Mesendoderm (in vitro differentiated cells): ENCODE measurements at regions not wholly inside any gene's neighbourhood (a gene's known extent, or its start where the extent isn't known, plus 50 kb on each side); places are given as distances from the start of the nearest gene placed in this dataset.

Experiments
- DNase-seq: peaks from one replicate; pipeline ENCODE4 v3.0.0; 2013
- H2AK5ac ChIP-seq: 2 replicates; pipeline ENCODE4 v1.6.1; 2013; ENCODE audit warnings: low read length, inconsistent platforms
- H2BK120ac ChIP-seq: 2 replicates; pipeline ENCODE4 v1.6.1; 2013; ENCODE audit warnings: low read depth, mild to moderate bottlenecking, low read length, moderate library complexity, mixed read lengths
- H2BK15ac ChIP-seq: replicated peaks from 2 replicates; pipeline ENCODE4 v1.6.1; 2013; ENCODE audit warnings: low read depth, mild to moderate bottlenecking, moderate library complexity
- H2BK5ac ChIP-seq: 2 replicates; pipeline ENCODE4 v1.6.1; 2013; ENCODE audit warnings: low read length, inconsistent platforms
- H3K18ac ChIP-seq: 2 replicates; pipeline ENCODE4 v1.6.1; 2013; ENCODE audit warnings: mild to moderate bottlenecking, low read length, mixed read lengths
- H3K23ac ChIP-seq: one replicate; pipeline ENCODE4 v1.6.1; 2013; ENCODE audit warnings: low read length
- H3K27ac ChIP-seq: 2 replicates; pipeline ENCODE4 v1.5.1; 2013; ENCODE audit warnings: low read depth, mild to moderate bottlenecking, inconsistent platforms, low read length, moderate library complexity
- H3K27me3 ChIP-seq: 2 replicates; pipeline ENCODE4 v1.6.1; 2013; ENCODE audit warnings: low read length, control low read depth, mild to moderate bottlenecking, inconsistent platforms; ENCODE audit not compliant: insufficient read depth, poor library complexity
- H3K36me3 ChIP-seq: 2 replicates; pipeline ENCODE4 v1.6.1; 2013; ENCODE audit warnings: low read length, inconsistent platforms; ENCODE audit not compliant: control insufficient read depth, insufficient read depth
- H3K4ac ChIP-seq: one replicate; pipeline ENCODE4 v1.6.1; 2013; ENCODE audit warnings: low read depth, mild to moderate bottlenecking, low read length, moderate library complexity
- H3K4me1 ChIP-seq: 2 replicates; pipeline ENCODE4 v1.6.1; 2013; ENCODE audit warnings: low read depth, low read length, inconsistent platforms; ENCODE audit not compliant: control insufficient read depth
- H3K4me2 ChIP-seq: 2 replicates; pipeline ENCODE4 v1.6.1; 2013; ENCODE audit warnings: low read length
- H3K4me3 ChIP-seq: 2 replicates; pipeline ENCODE4 v1.5.1; 2013; ENCODE audit warnings: mild to moderate bottlenecking, low read length
- H3K56ac ChIP-seq: one replicate; pipeline ENCODE4 v1.6.1; 2013; ENCODE audit warnings: low read length
- H3K79me1 ChIP-seq: 2 replicates; pipeline ENCODE4 v1.6.1; 2013; ENCODE audit warnings: low read length, inconsistent platforms
- H3K79me2 ChIP-seq: 2 replicates; pipeline ENCODE4 v1.6.1; 2013; ENCODE audit warnings: mild to moderate bottlenecking, low read length; ENCODE audit not compliant: control insufficient read depth, insufficient read depth
- H3K9ac ChIP-seq: 2 replicates; pipeline ENCODE4 v1.6.1; 2013; ENCODE audit warnings: low read length, inconsistent platforms
- H4K5ac ChIP-seq: one replicate; pipeline ENCODE4 v1.6.1; 2013; ENCODE audit warnings: low read length
- H4K8ac ChIP-seq: one replicate; pipeline ENCODE4 v1.6.1; 2013; ENCODE audit warnings: low read depth, mild to moderate bottlenecking, control low read depth, low read length, moderate library complexity
- WGBS: extraction: QIAGEN DNeasy Blood & Tissue Kit; methylation state at CpG from one replicate; pipeline ENCODE4 v1.1.7; 2013; ENCODE audit warnings: low lambda C conversion rate, missing lambda C conversion rate; ENCODE audit not compliant: insufficient coverage; ENCODE audit errors: extremely low coverage; 5-methylcytosine and 5-hydroxymethylcytosine counted together

GRCh38 chr15:68501259-68501591, 69.3 kb upstream of the ITGA11 start:
- H3K4me2 ChIP-seq: no peak overlapping the region
- no peaks in the 10 kb centered on the region for H3K79me1 ChIP-seq
- H4K8ac ChIP-seq: no peak overlapping the region
- H4K5ac ChIP-seq: no peak overlapping the region
- no peaks in the 10 kb centered on the region for H3K36me3 ChIP-seq
- no peak overlapping the region for H3K56ac ChIP-seq
- no peak overlapping the region for H3K18ac ChIP-seq
- H3K4me1 ChIP-seq: peaks cover 2% of the 10 kb centered on the region
- no peak overlapping the region for H2BK120ac ChIP-seq
- no peak overlapping the region for H3K9ac ChIP-seq
- H3K23ac ChIP-seq: no peak overlapping the region
- DNase-seq: no peak
- no peak overlapping the region for H2BK5ac ChIP-seq
- H2BK15ac ChIP-seq: no peak overlapping the region
- H3K4me3 ChIP-seq: no peak overlapping the region
- no CpG with 5 or more reads among the region's 4 CpGs for WGBS
- H3K27ac ChIP-seq: no peak overlapping the region
- H3K27me3 ChIP-seq: no peaks in the 10 kb centered on the region
- H2AK5ac ChIP-seq: no peak overlapping the region
- no peak overlapping the region for H3K4ac ChIP-seq
- no peaks in the 10 kb centered on the region for H3K79me2 ChIP-seq

DNA sequence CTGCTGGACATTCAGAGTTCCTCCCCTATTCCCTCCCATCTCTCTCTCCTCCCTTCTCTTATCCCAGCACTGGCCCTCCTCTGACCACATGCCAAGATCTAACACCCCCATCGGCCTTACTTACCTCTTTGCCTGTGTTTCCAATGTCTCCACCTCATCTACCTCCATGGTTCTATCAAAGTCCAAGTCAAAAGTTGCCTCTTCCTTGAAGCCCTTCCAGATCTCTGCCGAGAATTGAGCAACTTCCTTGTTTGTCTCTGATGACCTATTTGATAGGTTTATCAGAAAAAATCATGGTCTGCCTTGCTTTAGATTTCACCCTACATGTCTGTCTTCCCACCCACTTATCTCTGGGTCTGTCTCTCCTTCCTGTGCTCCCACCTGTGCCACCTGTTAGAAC, 69.7 kb upstream of the ITGA11 start:
- Histone ChIP-seq H2BK15ac (no peak overlapping the region), H2BK5ac (no peak overlapping the region), H2AK5ac (no peak overlapping the region), H4K5ac (no peak overlapping the region), H3K4me1 (peaks cover 2% of the 10 kb centered on the region), H3K18ac (no peak overlapping the region), H2BK120ac (no peak overlapping the region), H3K27ac (no peak overlapping the region), H3K79me2 (no peaks in the 10 kb centered on the region), H3K4ac (no peak overlapping the region), H3K56ac (no peak overlapping the region), H3K36me3 (no peaks in the 10 kb centered on the region), H3K9ac (no peak overlapping the region), H3K27me3 (no peaks in the 10 kb centered on the region), H4K8ac (no peak overlapping the region), H3K79me1 (no peaks in the 10 kb centered on the region), H3K23ac (no peak overlapping the region), H3K4me2 (no peak overlapping the region), H3K4me3 (no peak overlapping the region)
- DNase-seq: no peak
- WGBS: no CpG with 5 or more reads among the region's 2 CpGs

DNA sequence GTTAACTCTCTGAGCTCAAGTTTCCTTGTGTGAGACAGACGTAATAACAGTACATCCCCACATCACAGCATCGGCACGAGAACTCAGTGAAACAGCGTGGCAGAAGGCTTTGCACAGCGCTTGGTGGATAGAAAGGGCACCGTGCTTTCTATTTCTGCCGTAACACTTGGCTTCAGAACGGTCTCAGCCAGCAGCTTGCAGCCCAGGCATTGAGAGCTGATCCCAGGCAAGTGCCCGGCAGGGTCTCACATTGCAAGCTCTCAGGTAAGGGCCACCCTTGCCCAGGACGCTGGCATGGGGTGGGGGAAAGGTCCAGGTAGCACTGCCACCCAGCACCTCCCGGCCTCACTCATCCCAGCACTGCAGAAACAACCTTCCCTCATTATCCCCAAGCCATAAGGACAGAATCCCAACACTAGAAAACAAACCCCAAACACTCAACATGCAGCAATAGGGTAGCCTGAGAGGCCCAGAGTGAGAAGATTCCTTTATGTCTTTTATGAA, 70.5 kb upstream of the ITGA11 start:
- H2AK5ac ChIP-seq: no peak overlapping the region
- H4K5ac ChIP-seq: no peak overlapping the region
- no peak for DNase-seq
- no peaks in the 10 kb centered on the region for H3K79me1 ChIP-seq
- no peak overlapping the region for H3K18ac ChIP-seq
- no peak overlapping the region for H3K9ac ChIP-seq
- H3K79me2 ChIP-seq: no peaks in the 10 kb centered on the region
- H2BK5ac ChIP-seq: no peak overlapping the region
- no CpG with 5 or more reads among the region's 11 CpGs for WGBS
- no peaks in the 10 kb centered on the region for H3K27me3 ChIP-seq
- H3K23ac ChIP-seq: no peak overlapping the region
- no peak overlapping the region for H3K4me3 ChIP-seq
- no peak overlapping the region for H3K56ac ChIP-seq
- H3K4me2 ChIP-seq: no peak overlapping the region
- no peak overlapping the region for H3K4ac ChIP-seq
- H3K36me3 ChIP-seq: no peaks in the 10 kb centered on the region
- no peak overlapping the region for H4K8ac ChIP-seq
- H2BK15ac ChIP-seq: no peak overlapping the region
- no peak overlapping the region for H3K27ac ChIP-seq
- H2BK120ac ChIP-seq: no peak overlapping the region
- no peaks in the 10 kb centered on the region for H3K4me1 ChIP-seq

DNA sequence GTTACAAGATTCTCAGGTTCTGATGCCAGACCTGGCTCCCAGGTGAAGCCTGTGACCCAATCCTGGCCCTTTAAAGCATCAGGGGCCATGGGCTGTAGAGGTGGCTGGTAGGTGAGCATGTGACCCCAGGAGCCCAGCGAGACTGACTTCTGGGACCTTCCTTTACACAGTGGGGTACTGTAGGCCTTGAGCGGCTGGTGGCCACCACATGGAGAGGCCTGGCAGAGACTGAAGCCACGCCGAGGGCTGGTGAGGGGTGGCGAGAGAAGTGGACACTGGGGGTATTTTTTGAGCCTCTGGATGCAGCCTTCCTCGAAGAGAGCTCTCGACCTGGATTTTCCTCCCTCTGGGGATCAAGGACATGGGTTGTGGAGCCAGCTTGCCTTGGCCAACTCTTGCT, 71.2 kb upstream of the ITGA11 start:
- H3K79me1 ChIP-seq: no peaks in the 10 kb centered on the region
- H2BK120ac ChIP-seq: no peak overlapping the region
- H3K4ac ChIP-seq: no peak overlapping the region
- no peaks in the 10 kb centered on the region for H3K79me2 ChIP-seq
- no peak overlapping the region for H3K4me2 ChIP-seq
- H3K18ac ChIP-seq: no peak overlapping the region
- no peak overlapping the region for H2AK5ac ChIP-seq
- no peaks in the 10 kb centered on the region for H3K27me3 ChIP-seq
- H2BK15ac ChIP-seq: no peak overlapping the region
- no peak overlapping the region for H3K56ac ChIP-seq
- H3K23ac ChIP-seq: no peak overlapping the region
- WGBS: no CpG with 5 or more reads among the region's 7 CpGs
- no peaks in the 10 kb centered on the region for H3K36me3 ChIP-seq
- DNase-seq: no peak
- H3K4me1 ChIP-seq: no peaks in the 10 kb centered on the region
- H3K27ac ChIP-seq: no peak overlapping the region
- no peak overlapping the region for H2BK5ac ChIP-seq
- H4K8ac ChIP-seq: no peak overlapping the region
- no peak overlapping the region for H3K4me3 ChIP-seq
- H4K5ac ChIP-seq: no peak overlapping the region
- no peak overlapping the region for H3K9ac ChIP-seq

DNA sequence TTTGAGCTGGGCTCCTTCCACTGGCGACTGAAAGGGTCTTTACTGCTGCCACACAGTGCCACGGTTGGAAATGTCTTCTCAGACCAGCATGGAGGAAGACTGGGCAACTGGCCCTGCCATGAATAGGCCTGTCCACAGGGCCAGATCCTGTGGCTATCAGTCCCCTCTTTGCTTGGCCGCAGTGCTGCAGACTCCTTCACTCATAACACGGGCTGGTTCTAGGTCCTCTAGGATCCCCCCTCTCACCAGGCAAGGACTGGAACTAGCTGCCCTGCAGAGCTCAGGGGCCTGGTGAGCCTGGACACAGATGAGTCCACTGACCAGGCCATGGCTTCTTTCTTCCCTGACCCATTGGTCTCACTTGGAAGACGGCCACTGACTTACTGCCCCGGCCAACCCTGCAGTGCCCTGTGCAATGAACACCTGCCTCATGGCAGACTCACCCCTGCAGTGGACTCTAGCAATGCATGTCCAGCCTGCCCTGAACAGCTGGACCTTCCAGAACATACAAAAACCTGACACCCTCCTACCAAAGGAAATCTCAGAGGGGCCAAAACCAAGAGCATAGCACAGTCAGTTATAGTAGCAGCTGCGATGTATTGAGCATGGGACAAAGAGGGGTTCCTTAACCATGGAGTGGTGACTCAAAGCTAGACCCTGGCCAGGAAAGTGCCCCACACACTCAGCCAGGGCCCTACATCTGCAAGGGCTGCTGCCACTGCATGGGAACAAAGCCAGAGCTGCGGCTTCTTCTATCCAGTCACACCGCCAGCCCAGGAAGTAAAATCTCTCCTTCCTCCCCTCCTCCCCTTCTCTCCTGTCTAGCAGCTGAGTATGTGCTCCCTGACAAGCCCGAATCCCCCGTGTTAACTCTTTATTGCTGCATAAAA, 72.1 kb upstream of the ITGA11 start:
- Histone ChIP-seq H3K27me3 (no peaks in the 10 kb centered on the region), H3K4me2 (no peak overlapping the region), H3K79me1 (no peaks in the 10 kb centered on the region), H3K18ac (no peak overlapping the region), H3K23ac (no peak overlapping the region), H3K36me3 (no peaks in the 10 kb centered on the region), H3K4ac (no peak overlapping the region), H3K79me2 (no peaks in the 10 kb centered on the region), H3K4me1 (no peaks in the 10 kb centered on the region), H2BK5ac (no peak overlapping the region), H3K4me3 (no peak overlapping the region), H4K8ac (no peak overlapping the region), H3K27ac (no peak overlapping the region), H2BK120ac (no peak overlapping the region), H3K56ac (no peak overlapping the region), H2AK5ac (no peak overlapping the region), H4K5ac (no peak overlapping the region), H3K9ac (no peak overlapping the region), H2BK15ac (no peak overlapping the region)
- no peak for DNase-seq
- WGBS: no CpG with 5 or more reads among the region's 11 CpGs
